Testis (tissue), 2 donors: ENCODE measurements at regions not wholly inside any gene's neighbourhood (a gene's known extent, or its start where the extent isn't known, plus 50 kb on each side); places are given as distances from the start of the nearest gene placed in this dataset.

Source experiments
- CTCF ChIP-seq, 3 experiments: fragments of 450-650 bp in 2 of 3; fragments of 200-600 bp in 1 of 3; sonication (generic) in 1 of 3; IDR thresholded peaks; one replicate each; pipeline ENCODE4 v1.5.1; 2016 to 2019; ENCODE audit warnings: antibody characterized with exemption in 3 of 3, mild to moderate bottlenecking in 2 of 3, moderate library complexity in 1 of 3
- POLR2A ChIP-seq: fragments of 450-650 bp; IDR thresholded peaks from one replicate; pipeline ENCODE4 v1.6.1; 2017; ENCODE audit warnings: antibody characterized with exemption, mild to moderate bottlenecking, moderate library complexity

- TF ChIP-seq POLR2A (no peak), CTCF (IDR thresholded peaks at IDR 0.05) (no peak)
Measured at GRCh38 chr16:72558501-72558900, 386.5 kb upstream of the PMFBP1 start.
